ENCODE measurements at regions not wholly inside any gene's neighbourhood (a gene's known extent, or its start where the extent isn't known, plus 50 kb on each side); places are given as distances from the start of the nearest gene placed in this dataset.

DNA sequence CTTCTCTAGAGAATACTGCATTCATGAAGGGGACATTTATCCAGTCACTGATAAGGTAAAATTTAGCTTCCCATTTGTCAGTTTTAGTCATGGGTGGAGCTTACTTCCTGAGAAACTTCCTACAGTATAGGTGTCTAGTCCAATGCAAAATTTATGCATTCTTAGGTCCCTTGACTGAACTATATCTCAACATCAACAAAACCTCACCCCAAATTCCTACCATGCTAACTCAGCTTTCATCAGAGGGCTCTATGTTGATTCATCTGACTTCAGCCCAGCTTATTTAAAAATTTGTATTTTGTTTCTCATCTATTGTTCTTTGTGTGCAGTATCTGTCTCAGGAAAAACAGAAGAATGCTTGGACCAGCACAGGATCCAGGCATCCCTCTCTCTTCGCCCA, 296.4 kb upstream of the ACVR2A start (continued):
- TF ChIP-seq ZNF791 (tag by site-specific recombination; IDR thresholded peaks at IDR 0.05) = no peak
- TF ChIP-seq SALL2 (tag by site-specific recombination; IDR thresholded peaks at IDR 0.05; ENCODE audit: borderline replicate concordance) = no peak
- TF ChIP-seq ZNF610 (tag by site-specific recombination; IDR thresholded peaks at IDR 0.05; ENCODE audit: borderline replicate concordance) = no peak

DNA sequence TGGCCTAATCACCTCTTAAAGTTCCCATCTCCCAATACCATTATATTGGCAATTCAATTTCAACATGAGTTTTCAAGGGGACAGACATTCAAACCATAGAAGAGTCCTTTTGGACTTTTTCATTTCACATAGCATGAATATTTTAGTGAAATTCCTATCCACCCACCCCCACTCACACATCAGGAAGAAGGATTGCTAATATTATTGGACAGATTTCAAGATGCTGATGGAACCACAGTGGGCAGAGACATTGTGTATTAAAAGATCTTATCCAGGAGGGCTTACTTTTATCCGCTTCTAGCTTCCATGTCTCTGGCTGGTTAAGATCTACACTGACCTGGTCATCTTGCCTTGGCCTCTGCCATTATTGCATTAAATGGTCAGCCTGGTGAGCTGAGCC, 297.4 kb upstream of the ACVR2A start:
- ChIA-PET POLR2A (no interaction called here), CTCF (no interaction called here)
- Histone ChIP-seq H3K4me3 (ENCODE audit: low read depth, low read length) (no peak overlapping the region), H3K9me3 (ENCODE audit: control insufficient read depth, insufficient read depth, low read depth, low read length) (no peaks in the 10 kb centered on the region), H3K4me1 (ENCODE audit: control insufficient read depth, insufficient read depth, low read length) (no peaks in the 10 kb centered on the region), H3K36me3 (ENCODE audit: control insufficient read depth in 2 of 2, insufficient read depth in 1 of 2, low read length in 2 of 2) (no peaks in the 10 kb centered on the region), H3K27ac (ENCODE audit: extremely low read depth, low read depth, low read length) (no peak overlapping the region)
- TF ChIP-seq ZNF175 (tag by site-specific recombination; IDR thresholded peaks at IDR 0.05) (no peak), ZNF777 (tag by site-specific recombination; IDR thresholded peaks at IDR 0.05; ENCODE audit: borderline replicate concordance) (no peak), ZNF585B (tag by site-specific recombination; IDR thresholded peaks at IDR 0.05) (no peak), ZNF184 (tag by site-specific recombination; IDR thresholded peaks at IDR 0.05) (no peak), GLIS1 (tag by site-specific recombination; IDR thresholded peaks at IDR 0.05) (no peak), GLIS2 (tag by site-specific recombination; IDR thresholded peaks at IDR 0.05) (no peak), ZNF341 (tag by site-specific recombination; IDR thresholded peaks at IDR 0.05; ENCODE audit: low read depth) (no peak), ZNF677 (tag by site-specific recombination; IDR thresholded peaks at IDR 0.05) (no peak), ZNF791 (tag by site-specific recombination; IDR thresholded peaks at IDR 0.05) (no peak), ZNF10 (tag by site-specific recombination; IDR thresholded peaks at IDR 0.05) (no peak), OVOL3 (tag by site-specific recombination; IDR thresholded peaks at IDR 0.05) (no peak)

DNA sequence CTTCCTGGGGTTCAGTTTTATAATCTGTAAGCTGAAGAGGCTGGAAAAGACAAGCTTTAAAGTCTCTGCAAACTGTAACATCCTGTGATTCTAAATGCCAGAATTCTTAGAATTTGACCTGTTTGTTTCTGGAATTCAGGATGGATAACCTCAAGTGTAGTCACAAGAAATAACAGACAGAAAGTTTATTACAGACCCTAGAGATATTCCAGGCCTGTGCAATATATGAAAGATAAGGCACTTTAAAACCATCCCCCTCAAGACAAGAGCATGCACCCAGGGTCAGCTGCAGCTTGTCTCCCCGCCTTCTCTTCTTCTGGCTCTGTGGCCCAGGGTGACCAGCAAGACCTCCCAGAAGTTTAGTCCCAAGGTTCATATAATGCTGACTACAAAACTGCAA, 298.7 kb upstream of the ACVR2A start:
- H3K36me3 ChIP-seq (ENCODE audit: control insufficient read depth in 2 of 2, insufficient read depth in 1 of 2, low read length in 2 of 2) = no peaks in the 10 kb centered on the region
- ChIA-PET CTCF (no interaction called here), POLR2A (no interaction called here)
- no peak overlapping the region for H3K27ac ChIP-seq (ENCODE audit: extremely low read depth, low read depth, low read length)
- no peak overlapping the region for H3K4me3 ChIP-seq (ENCODE audit: low read depth, low read length)
- H3K4me1 ChIP-seq (ENCODE audit: control insufficient read depth, insufficient read depth, low read length) = no peaks in the 10 kb centered on the region
- no peak for TF ChIP-seq ZNF214 (tag by site-specific recombination; IDR thresholded peaks at IDR 0.05; ENCODE audit: borderline replicate concordance)
- TF ChIP-seq ZNF391 (tag by site-specific recombination; IDR thresholded peaks at IDR 0.05; ENCODE audit: borderline replicate concordance, low read depth) = no peak
- no peak for TF ChIP-seq WT1 (tag by site-specific recombination; IDR thresholded peaks at IDR 0.05)
- no peak for TF ChIP-seq HOXC10 (CRISPR knock-in tag; IDR thresholded peaks at IDR 0.05)
- no peak for TF ChIP-seq ZFHX2 (tag by site-specific recombination; conservative IDR thresholded peaks at IDR 0.05)
- TF ChIP-seq ZNF664 (tag by site-specific recombination; IDR thresholded peaks at IDR 0.05) = no peak
- no peaks in the 10 kb centered on the region for H3K9me3 ChIP-seq (ENCODE audit: control insufficient read depth, insufficient read depth, low read depth, low read length)

DNA sequence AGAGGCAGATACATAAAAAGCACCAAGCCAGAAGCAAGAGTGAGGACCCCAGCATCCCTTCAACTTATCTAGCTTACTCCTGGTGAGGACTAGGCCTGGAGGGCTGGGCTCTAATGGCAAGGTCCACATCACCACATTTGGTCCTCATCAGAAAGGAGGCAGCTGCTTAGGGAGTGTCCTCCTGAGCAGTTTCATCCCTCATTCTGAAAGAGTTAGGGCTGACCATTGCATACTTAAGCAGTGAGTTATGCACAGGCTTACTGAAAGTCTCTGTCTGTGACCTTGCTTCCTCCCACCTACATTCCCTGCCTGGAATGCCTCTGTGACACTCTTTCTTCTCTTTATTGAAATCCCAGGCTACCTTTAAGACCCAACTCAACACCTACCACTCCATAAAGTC, 301.8 kb upstream of the ACVR2A start:
- ChIA-PET CTCF (no interaction called here), POLR2A (interaction anchor here (0.6 kb wide), 1 partner anchor 737 kb away, joined by 5 read pairs; no protein-coding TSS in a partner anchor)
- H3K36me3 ChIP-seq (ENCODE audit: control insufficient read depth in 2 of 2, insufficient read depth in 1 of 2, low read length in 2 of 2) = no peaks in the 10 kb centered on the region
- H3K27ac ChIP-seq (ENCODE audit: extremely low read depth, low read depth, low read length) = no peak overlapping the region
- no peak overlapping the region for H3K4me3 ChIP-seq (ENCODE audit: low read depth, low read length)
- H3K9me3 ChIP-seq (ENCODE audit: control insufficient read depth, insufficient read depth, low read depth, low read length) = no peaks in the 10 kb centered on the region
- H3K4me1 ChIP-seq (ENCODE audit: control insufficient read depth, insufficient read depth, low read length) = no peaks in the 10 kb centered on the region
- TF ChIP-seq ZNF184 (tag by site-specific recombination; IDR thresholded peaks at IDR 0.05) (no peak), TRIM28 (IDR thresholded peaks at IDR 0.05; ENCODE audit: borderline replicate concordance, low read length) (no peak), SALL2 (tag by site-specific recombination; IDR thresholded peaks at IDR 0.05; ENCODE audit: borderline replicate concordance) (no peak), ZFP41 (tag by site-specific recombination; IDR thresholded peaks at IDR 0.05; ENCODE audit: borderline replicate concordance) (no peak), ZNF473 (tag by site-specific recombination; IDR thresholded peaks at IDR 0.05) (no peak)
- TF ChIP-seq, protein P1, sequence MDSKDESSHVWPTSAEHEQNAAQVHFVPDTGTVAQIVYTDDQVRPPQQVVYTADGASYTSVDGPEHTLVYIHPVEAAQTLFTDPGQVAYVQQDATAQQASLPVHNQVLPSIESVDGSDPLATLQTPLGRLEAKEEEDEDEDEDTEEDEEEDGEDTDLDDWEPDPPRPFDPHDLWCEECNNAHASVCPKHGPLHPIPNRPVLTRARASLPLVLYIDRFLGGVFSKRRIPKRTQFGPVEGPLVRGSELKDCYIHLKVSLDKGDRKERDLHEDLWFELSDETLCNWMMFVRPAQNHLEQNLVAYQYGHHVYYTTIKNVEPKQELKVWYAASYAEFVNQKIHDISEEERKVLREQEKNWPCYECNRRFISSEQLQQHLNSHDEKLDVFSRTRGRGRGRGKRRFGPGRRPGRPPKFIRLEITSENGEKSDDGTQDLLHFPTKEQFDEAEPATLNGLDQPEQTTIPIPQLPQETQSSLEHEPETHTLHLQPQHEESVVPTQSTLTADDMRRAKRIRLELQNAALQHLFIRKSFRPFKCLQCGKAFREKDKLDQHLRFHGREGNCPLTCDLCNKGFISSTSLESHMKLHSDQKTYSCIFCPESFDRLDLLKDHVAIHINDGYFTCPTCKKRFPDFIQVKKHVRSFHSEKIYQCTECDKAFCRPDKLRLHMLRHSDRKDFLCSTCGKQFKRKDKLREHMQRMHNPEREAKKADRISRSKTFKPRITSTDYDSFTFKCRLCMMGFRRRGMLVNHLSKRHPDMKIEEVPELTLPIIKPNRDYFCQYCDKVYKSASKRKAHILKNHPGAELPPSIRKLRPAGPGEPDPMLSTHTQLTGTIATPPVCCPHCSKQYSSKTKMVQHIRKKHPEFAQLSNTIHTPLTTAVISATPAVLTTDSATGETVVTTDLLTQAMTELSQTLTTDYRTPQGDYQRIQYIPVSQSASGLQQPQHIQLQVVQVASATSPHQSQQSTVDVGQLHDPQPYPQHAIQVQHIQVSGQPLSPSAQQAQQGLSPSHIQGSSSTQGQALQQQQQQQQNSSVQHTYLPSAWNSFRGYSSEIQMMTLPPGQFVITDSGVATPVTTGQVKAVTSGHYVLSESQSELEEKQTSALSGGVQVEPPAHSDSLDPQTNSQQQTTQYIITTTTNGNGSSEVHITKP (tag by site-specific recombination; IDR thresholded peaks at IDR 0.05) = no peak
- TF ChIP-seq, protein P2, sequence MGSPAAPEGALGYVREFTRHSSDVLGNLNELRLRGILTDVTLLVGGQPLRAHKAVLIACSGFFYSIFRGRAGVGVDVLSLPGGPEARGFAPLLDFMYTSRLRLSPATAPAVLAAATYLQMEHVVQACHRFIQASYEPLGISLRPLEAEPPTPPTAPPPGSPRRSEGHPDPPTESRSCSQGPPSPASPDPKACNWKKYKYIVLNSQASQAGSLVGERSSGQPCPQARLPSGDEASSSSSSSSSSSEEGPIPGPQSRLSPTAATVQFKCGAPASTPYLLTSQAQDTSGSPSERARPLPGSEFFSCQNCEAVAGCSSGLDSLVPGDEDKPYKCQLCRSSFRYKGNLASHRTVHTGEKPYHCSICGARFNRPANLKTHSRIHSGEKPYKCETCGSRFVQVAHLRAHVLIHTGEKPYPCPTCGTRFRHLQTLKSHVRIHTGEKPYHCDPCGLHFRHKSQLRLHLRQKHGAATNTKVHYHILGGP (tag by site-specific recombination; IDR thresholded peaks at IDR 0.05) = no peak
- TF ChIP-seq, protein P3, sequence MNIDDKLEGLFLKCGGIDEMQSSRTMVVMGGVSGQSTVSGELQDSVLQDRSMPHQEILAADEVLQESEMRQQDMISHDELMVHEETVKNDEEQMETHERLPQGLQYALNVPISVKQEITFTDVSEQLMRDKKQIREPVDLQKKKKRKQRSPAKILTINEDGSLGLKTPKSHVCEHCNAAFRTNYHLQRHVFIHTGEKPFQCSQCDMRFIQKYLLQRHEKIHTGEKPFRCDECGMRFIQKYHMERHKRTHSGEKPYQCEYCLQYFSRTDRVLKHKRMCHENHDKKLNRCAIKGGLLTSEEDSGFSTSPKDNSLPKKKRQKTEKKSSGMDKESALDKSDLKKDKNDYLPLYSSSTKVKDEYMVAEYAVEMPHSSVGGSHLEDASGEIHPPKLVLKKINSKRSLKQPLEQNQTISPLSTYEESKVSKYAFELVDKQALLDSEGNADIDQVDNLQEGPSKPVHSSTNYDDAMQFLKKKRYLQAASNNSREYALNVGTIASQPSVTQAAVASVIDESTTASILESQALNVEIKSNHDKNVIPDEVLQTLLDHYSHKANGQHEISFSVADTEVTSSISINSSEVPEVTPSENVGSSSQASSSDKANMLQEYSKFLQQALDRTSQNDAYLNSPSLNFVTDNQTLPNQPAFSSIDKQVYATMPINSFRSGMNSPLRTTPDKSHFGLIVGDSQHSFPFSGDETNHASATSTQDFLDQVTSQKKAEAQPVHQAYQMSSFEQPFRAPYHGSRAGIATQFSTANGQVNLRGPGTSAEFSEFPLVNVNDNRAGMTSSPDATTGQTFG (tag by site-specific recombination; IDR thresholded peaks at IDR 0.05; ENCODE audit: borderline replicate concordance) = no peak

Measured in HEK293 (cell line).